Keratinocyte (primary cell): ENCODE measurements at regions not wholly inside any gene's neighbourhood (a gene's known extent, or its start where the extent isn't known, plus 50 kb on each side); places are given as distances from the start of the nearest gene placed in this dataset.

Experiments used
- DNase-seq: peaks from one replicate; pipeline ENCODE4 v3.0.0-alpha.2; 2011; ENCODE audit warnings: low read depth, missing footprints, low spot score
- FAIRE-seq: peaks from 2 replicates; lab custom pipeline; 2011; peaks lifted over from hg19 to GRCh38; lab: Jason Lieb, UNC
- H2AFZ ChIP-seq: 2 replicates; pipeline ENCODE4 v1.6.0; 2012; ENCODE audit warnings: low read length, control low read depth, inconsistent platforms; ENCODE audit not compliant: control insufficient read depth
- H3K27ac ChIP-seq: 2 replicates; pipeline ENCODE4 v1.5.1; 2011; ENCODE audit warnings: low read length; ENCODE audit not compliant: control insufficient read depth, insufficient read depth
- H3K27me3 ChIP-seq: 3 replicates; pipeline ENCODE4 v1.6.0; 2011; ENCODE audit warnings: low read length; ENCODE audit not compliant: control insufficient read depth, insufficient read depth; ENCODE audit errors: extremely low read depth
- H3K36me3 ChIP-seq, 2 experiments: 2 replicates in 1 of 2; 3 replicates in 1 of 2; pipeline ENCODE4 v1.5.1; 2011; ENCODE audit warnings: low read length in 2 of 2, mild to moderate bottlenecking in 1 of 2; ENCODE audit not compliant: control insufficient read depth in 2 of 2, insufficient read depth in 2 of 2; ENCODE audit errors: extremely low read depth in 1 of 2
- H3K4me1 ChIP-seq: 3 replicates; pipeline ENCODE4 v1.5.1; 2011; ENCODE audit warnings: low read length; ENCODE audit not compliant: control insufficient read depth, insufficient read depth; ENCODE audit errors: extremely low read depth
- H3K4me2 ChIP-seq: 3 replicates; pipeline ENCODE4 v1.6.0; 2011; ENCODE audit warnings: low read depth, low read length; ENCODE audit not compliant: control insufficient read depth, insufficient read depth; ENCODE audit errors: extremely low read depth
- H3K4me3 ChIP-seq, 3 experiments: fragments of 200-600 bp in 1 of 3; sonication (generic) in 1 of 3; 2 replicates in 2 of 3; 3 replicates in 1 of 3; pipeline ENCODE4 v1.5.1; 2011 to 2016; ENCODE audit warnings: low read length in 3 of 3, mild to moderate bottlenecking in 3 of 3, control low read depth in 2 of 3, inconsistent platforms in 1 of 3, low read depth in 1 of 3, mixed read lengths in 1 of 3, mixed run types in 1 of 3, moderate library complexity in 1 of 3; ENCODE audit not compliant: control insufficient read depth in 2 of 3, insufficient read depth in 2 of 3; ENCODE audit errors: extremely low read depth in 1 of 3
- H3K79me2 ChIP-seq: 2 replicates; pipeline ENCODE4 v1.6.0; 2012; ENCODE audit warnings: low read length; ENCODE audit not compliant: control insufficient read depth, insufficient read depth
- H3K9ac ChIP-seq: 3 replicates; pipeline ENCODE4 v1.6.0; 2011; ENCODE audit warnings: low read length; ENCODE audit not compliant: control insufficient read depth, insufficient read depth; ENCODE audit errors: extremely low read depth
- H3K9me1 ChIP-seq: 3 replicates; pipeline ENCODE4 v1.6.0; 2011; ENCODE audit warnings: low read length; ENCODE audit not compliant: control insufficient read depth, insufficient read depth; ENCODE audit errors: extremely low read depth
- H3K9me3 ChIP-seq: 2 replicates; pipeline ENCODE4 v1.5.1; 2012; ENCODE audit warnings: low read depth, low read length; ENCODE audit not compliant: control insufficient read depth
- H4K20me1 ChIP-seq: 3 replicates; pipeline ENCODE4 v1.6.0; 2011; ENCODE audit warnings: low read length; ENCODE audit not compliant: control insufficient read depth, insufficient read depth; ENCODE audit errors: extremely low read depth
- CTCF ChIP-seq, 3 experiments: IDR thresholded peaks in 1 of 3; conservative IDR thresholded peaks in 1 of 3; optimal IDR thresholded peaks in 1 of 3; 2 replicates in 2 of 3; 3 replicates in 1 of 3; pipeline versions ENCODE3 to v1.5.1; 2011; ENCODE audit warnings: low read length in 3 of 3, mild to moderate bottlenecking in 3 of 3, moderate library complexity in 2 of 3, control low read depth in 1 of 3, inconsistent platforms in 1 of 3; ENCODE audit not compliant: insufficient read depth in 2 of 3; ENCODE audit errors: extremely low read depth in 1 of 3
- EZH2 ChIP-seq: IDR thresholded peaks from one replicate; pipeline ENCODE4 v1.6.1; 2012; ENCODE audit warnings: inconsistent platforms, mild to moderate bottlenecking, low read length, moderate library complexity
- dilution Hi-C: fragments of 300-500 bp; cut with MboI; formaldehyde crosslinking; loops from one replicate; pipeline ENCODE4 v1.7.0; 2020; ENCODE audit warnings: low sequenced_read_pairs; ENCODE audit not compliant: extremely low pct_ligation_motif_present

GRCh38 chr16:77588389-77588788 lies 133.9 kb upstream of the NUDT7 start:
- FAIRE-seq: no peak
- H3K4me2 ChIP-seq: no peak overlapping the region
- dilution Hi-C loops: loop anchor here (25.0 kb wide), 1 partner anchor 351 kb away; no protein-coding TSS in a partner anchor

GRCh38 chr16:77589071-77589765 lies 133.1 kb upstream of the NUDT7 start:
- no peak overlapping the region for H3K9ac ChIP-seq
- TF ChIP-seq EZH2 (no peak), CTCF (optimal IDR thresholded peaks at IDR 0.05 in 1 of 3, IDR thresholded peaks at IDR 0.05 in 1 of 3, conservative IDR thresholded peaks at IDR 0.05 in 1 of 3; ENCODE audit: extremely low read depth in 1 of 3, insufficient read depth in 2 of 3, low read length in 3 of 3) (no peak)
- H3K4me1 ChIP-seq: peaks cover 3% of the 10 kb centered on the region
- H3K9me3 ChIP-seq: no peaks in the 10 kb centered on the region
- no peaks in the 10 kb centered on the region for H4K20me1 ChIP-seq
- dilution Hi-C loops: loop anchor here (25.0 kb wide), 1 partner anchor 352 kb away; no protein-coding TSS in a partner anchor
- H3K27ac ChIP-seq: no peak overlapping the region
- H3K79me2 ChIP-seq: no peaks in the 10 kb centered on the region
- no peaks in the 10 kb centered on the region for H3K9me1 ChIP-seq
- H3K4me3 ChIP-seq: no peak overlapping the region
- no peak for FAIRE-seq
- H3K27me3 ChIP-seq: no peaks in the 10 kb centered on the region
- H3K4me2 ChIP-seq: no peak overlapping the region
- H2AFZ ChIP-seq: no peak overlapping the region
- no peak for DNase-seq
- H3K36me3 ChIP-seq: no peaks in the 10 kb centered on the region

More at GRCh38 chr16:77588389-77588788, 133.9 kb upstream of the NUDT7 start:
- no peaks in the 10 kb centered on the region for H3K36me3 ChIP-seq
- no peak overlapping the region for H3K27ac ChIP-seq
- H4K20me1 ChIP-seq: no peaks in the 10 kb centered on the region
- no peak for DNase-seq
- no peak overlapping the region for H2AFZ ChIP-seq
- H3K4me3 ChIP-seq: no peak overlapping the region
- peaks cover 3% of the 10 kb centered on the region for H3K4me1 ChIP-seq
- H3K9ac ChIP-seq: no peak overlapping the region
- TF ChIP-seq EZH2: no peak
- no peak for TF ChIP-seq CTCF (optimal IDR thresholded peaks at IDR 0.05 in 1 of 3, IDR thresholded peaks at IDR 0.05 in 1 of 3, conservative IDR thresholded peaks at IDR 0.05 in 1 of 3; ENCODE audit: extremely low read depth in 1 of 3, insufficient read depth in 2 of 3, low read length in 3 of 3)
- H3K9me3 ChIP-seq: no peaks in the 10 kb centered on the region
- H3K9me1 ChIP-seq: no peaks in the 10 kb centered on the region
- no peaks in the 10 kb centered on the region for H3K79me2 ChIP-seq
- no peaks in the 10 kb centered on the region for H3K27me3 ChIP-seq
